Osteocyte (in vitro differentiated cells): ENCODE measurements at regions not wholly inside any gene's neighbourhood (a gene's known extent, or its start where the extent isn't known, plus 50 kb on each side); places are given as distances from the start of the nearest gene placed in this dataset.
"Not testable (repeated sequence)": the region's sequence is repeated elsewhere in the genome, so short reads cannot be mapped to it uniquely, and the experiment has no call there.

Experiments used
- DNase-seq: peaks from one replicate; pipeline ENCODE4 v3.0.0; 2021; ENCODE audit warnings: mixed read lengths; ENCODE audit not compliant: unreplicated experiment; ENCODE audit errors: extremely low spot score
- H3K27ac Mint-ChIP-seq: one replicate; pipeline ENCODE4 v1.8.0; 2021; ENCODE audit warnings: mild to moderate bottlenecking, mixed read lengths; ENCODE audit not compliant: unreplicated experiment
- H3K27me3 Mint-ChIP-seq: one replicate; pipeline ENCODE4 v1.8.0; 2021; ENCODE audit warnings: mixed read lengths; ENCODE audit not compliant: unreplicated experiment
- H3K36me3 Mint-ChIP-seq: one replicate; pipeline ENCODE4 v1.8.0; 2021; ENCODE audit warnings: mixed read lengths; ENCODE audit not compliant: unreplicated experiment
- H3K4me1 Mint-ChIP-seq: one replicate; pipeline ENCODE4 v1.8.0; 2021; ENCODE audit warnings: mixed read lengths; ENCODE audit not compliant: unreplicated experiment
- H3K4me3 Mint-ChIP-seq: one replicate; pipeline ENCODE4 v1.8.0; 2021; ENCODE audit warnings: mild to moderate bottlenecking, moderate library complexity, mixed read lengths; ENCODE audit not compliant: unreplicated experiment
- H3K9me3 Mint-ChIP-seq: one replicate; pipeline ENCODE4 v1.8.0; 2021; ENCODE audit warnings: mixed read lengths; ENCODE audit not compliant: unreplicated experiment
- TF ChIP-seq, protein P1 (sequence below): fragments of 200-600 bp; sonication (generic); IDR thresholded peaks from 2 replicates; pipeline ENCODE4 v1.5.0; 2021; ENCODE audit warnings: antibody characterized with exemption, mild to moderate bottlenecking, moderate library complexity

DNA sequence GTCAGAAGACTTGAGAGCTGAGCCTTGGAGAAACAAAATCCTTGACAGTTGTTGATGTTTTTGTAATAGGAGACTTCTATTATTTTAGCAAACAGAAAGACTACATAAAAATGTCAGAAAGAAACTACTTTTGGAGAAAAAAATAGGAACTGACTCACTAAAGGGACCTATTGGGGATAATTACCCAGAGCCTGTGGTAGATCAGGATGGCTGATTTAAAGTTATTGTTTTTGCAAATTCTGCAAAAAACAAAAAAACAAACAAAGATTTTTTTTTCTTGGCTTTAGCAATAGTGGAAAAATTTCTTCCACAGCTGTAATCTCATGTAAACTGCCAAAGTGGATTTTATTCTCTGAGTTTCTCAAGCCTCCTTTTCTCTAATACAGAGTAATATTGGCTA is 101.5 kb upstream of the SATB1 start:
- no peak overlapping the region for H3K27ac Mint-ChIP-seq
- peaks cover 13% of the 10 kb centered on the region for H3K9me3 Mint-ChIP-seq
- H3K4me3 Mint-ChIP-seq = no peak overlapping the region
- H3K4me1 Mint-ChIP-seq = no peaks in the 10 kb centered on the region
- no peak for DNase-seq
- H3K27me3 Mint-ChIP-seq = peaks cover 3% of the 10 kb centered on the region
- no peaks in the 10 kb centered on the region for H3K36me3 Mint-ChIP-seq
- TF ChIP-seq, protein P1, sequence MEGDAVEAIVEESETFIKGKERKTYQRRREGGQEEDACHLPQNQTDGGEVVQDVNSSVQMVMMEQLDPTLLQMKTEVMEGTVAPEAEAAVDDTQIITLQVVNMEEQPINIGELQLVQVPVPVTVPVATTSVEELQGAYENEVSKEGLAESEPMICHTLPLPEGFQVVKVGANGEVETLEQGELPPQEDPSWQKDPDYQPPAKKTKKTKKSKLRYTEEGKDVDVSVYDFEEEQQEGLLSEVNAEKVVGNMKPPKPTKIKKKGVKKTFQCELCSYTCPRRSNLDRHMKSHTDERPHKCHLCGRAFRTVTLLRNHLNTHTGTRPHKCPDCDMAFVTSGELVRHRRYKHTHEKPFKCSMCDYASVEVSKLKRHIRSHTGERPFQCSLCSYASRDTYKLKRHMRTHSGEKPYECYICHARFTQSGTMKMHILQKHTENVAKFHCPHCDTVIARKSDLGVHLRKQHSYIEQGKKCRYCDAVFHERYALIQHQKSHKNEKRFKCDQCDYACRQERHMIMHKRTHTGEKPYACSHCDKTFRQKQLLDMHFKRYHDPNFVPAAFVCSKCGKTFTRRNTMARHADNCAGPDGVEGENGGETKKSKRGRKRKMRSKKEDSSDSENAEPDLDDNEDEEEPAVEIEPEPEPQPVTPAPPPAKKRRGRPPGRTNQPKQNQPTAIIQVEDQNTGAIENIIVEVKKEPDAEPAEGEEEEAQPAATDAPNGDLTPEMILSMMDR = no peak

DNA sequence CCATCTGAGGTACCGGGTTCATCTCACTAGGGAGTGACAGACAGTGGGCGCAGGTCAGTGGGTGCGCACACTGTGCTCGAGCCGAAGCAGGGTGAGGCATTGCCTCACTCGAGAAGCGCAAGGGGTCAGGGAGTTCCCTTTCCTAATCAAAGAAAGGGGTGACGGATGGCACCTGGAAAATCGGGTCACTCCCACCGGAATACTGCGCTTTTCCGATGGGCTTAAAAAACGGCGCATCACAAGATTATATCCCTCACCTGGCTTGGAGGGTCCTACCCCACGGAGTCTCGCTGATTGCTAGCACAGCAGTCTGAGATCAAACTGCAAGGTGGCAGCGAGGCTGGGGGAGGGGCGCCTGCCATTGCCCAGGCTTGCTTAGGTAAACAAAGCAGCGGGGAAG is 91.0 kb upstream of the SATB1 start:
- H3K36me3 Mint-ChIP-seq, H3K27ac Mint-ChIP-seq, DNase-seq, H3K27me3 Mint-ChIP-seq, H3K9me3 Mint-ChIP-seq, H3K4me1 Mint-ChIP-seq, H3K4me3 Mint-ChIP-seq: not testable (repeated sequence)

DNA sequence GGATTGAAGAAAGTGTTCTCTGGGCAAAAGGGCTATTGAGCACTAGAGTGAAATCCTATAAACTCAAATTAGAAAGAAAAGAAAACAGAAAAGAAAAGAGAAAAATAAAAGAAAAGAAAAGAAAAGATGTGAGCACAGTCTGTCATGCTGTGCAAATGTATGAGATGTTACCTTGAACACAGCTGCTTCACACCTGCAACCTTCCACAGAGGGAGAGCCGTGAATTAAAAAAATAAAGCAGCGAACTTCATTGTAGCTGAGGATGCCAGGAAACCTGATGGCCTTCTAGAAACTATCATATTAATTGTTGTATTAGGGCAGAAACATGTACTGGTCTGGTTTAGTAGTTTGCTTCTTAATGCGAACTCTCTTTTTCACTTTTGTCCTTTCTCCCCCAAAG is 88.0 kb upstream of the SATB1 start:
- Mint-ChIP-seq H3K36me3 (no peaks in the 10 kb centered on the region), H3K27me3 (no peaks in the 10 kb centered on the region), H3K27ac (no peak overlapping the region), H3K4me3 (no peak overlapping the region), H3K4me1 (no peaks in the 10 kb centered on the region), H3K9me3 (no peaks in the 10 kb centered on the region)
- DNase-seq = no peak
- TF ChIP-seq, protein P1 = no peak

DNA sequence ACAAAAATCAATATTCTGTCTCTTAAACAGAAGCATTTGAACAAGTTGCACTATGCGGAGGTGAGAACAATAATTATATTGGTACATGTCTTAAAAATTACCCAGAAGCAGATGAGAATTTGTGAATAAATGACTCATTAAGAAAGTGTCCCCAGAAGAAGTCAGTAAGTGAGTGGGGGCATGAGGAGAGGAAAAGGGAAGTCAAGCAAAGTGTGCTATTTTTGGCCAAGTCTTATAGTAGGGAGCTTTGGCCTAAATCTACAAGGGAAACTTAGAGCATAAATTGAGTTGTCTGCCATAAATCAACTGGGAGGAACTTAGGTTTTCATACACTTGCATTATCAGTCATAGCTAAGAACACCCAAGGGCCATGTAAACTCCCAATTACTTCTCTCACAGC is 86.9 kb upstream of the SATB1 start:
- H3K27ac Mint-ChIP-seq = no peak overlapping the region
- no peaks in the 10 kb centered on the region for H3K4me1 Mint-ChIP-seq
- H3K27me3 Mint-ChIP-seq = no peaks in the 10 kb centered on the region
- no peak for DNase-seq
- no peaks in the 10 kb centered on the region for H3K36me3 Mint-ChIP-seq
- no peaks in the 10 kb centered on the region for H3K9me3 Mint-ChIP-seq
- TF ChIP-seq, protein P1 = no peak
- no peak overlapping the region for H3K4me3 Mint-ChIP-seq

DNA sequence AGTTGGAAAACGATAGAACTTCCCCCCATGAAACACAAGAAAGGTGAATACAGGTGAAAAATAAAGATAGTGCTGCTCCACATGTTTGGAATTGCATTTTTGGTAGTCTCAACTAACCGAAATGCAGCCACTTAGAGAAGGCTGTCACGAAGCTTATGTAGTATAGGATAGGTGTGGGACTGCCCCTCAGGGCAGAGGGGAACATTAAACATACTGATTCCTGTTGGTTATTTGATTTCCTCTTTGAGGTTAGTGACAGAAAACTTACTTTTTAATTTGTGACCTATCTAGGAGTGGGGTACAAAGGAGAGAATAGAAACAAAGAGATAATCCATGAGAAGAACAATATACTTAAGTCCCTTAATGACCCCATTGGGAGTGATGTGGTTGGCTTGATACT is 85.8 kb upstream of the SATB1 start:
- Mint-ChIP-seq H3K27me3 (peaks cover 3% of the 10 kb centered on the region), H3K4me3 (no peak overlapping the region), H3K4me1 (no peaks in the 10 kb centered on the region), H3K36me3 (no peaks in the 10 kb centered on the region), H3K9me3 (no peaks in the 10 kb centered on the region), H3K27ac (no peak overlapping the region)
- no peak for DNase-seq
- TF ChIP-seq, protein P1 = no peak

DNA sequence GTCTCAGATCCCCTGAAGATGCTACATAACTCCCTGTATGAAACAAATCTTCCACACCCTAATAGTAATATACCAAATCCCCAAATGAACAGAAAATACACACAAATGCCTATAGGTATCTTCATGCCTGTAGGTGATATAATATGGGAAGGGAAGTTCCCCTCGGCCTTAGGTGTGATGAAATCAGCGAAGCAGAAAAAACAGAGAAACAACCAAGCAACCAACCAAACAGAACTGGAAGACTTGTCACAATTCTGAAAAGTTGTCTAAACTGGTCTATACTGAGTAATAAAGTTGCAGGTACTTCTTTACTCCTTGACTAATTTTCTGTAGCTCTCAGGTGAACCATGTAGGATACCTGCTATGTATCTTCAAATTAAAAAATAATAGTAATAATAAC is 82.2 kb upstream of the SATB1 start:
- H3K4me1 Mint-ChIP-seq = peaks cover 9% of the 10 kb centered on the region
- TF ChIP-seq, protein P1 = no peak
- H3K36me3 Mint-ChIP-seq = no peaks in the 10 kb centered on the region
- no peak overlapping the region for H3K4me3 Mint-ChIP-seq
- no peak for DNase-seq
- H3K27ac Mint-ChIP-seq = no peak overlapping the region
- no peaks in the 10 kb centered on the region for H3K9me3 Mint-ChIP-seq
- H3K27me3 Mint-ChIP-seq = peaks cover 3% of the 10 kb centered on the region
